Heart left ventricle (tissue), 13 donors: ENCODE measurements at regions not wholly inside any gene's neighbourhood (a gene's known extent, or its start where the extent isn't known, plus 50 kb on each side); places are given as distances from the start of the nearest gene placed in this dataset.

Experiments used
- CTCF ChIP-seq, 12 donors: fragments of 200-600 bp; sonication (generic) in 4 of 12; IDR thresholded peaks; one replicate each; pipeline versions ENCODE4 v1.5.0 to v1.8.0; 2018 to 2022; ENCODE audit warnings: antibody characterized with exemption in 12 of 12, mild to moderate bottlenecking in 5 of 12
- POLR2A ChIP-seq, 2 donors: fragments of 450-650 bp; IDR thresholded peaks; one replicate each; pipeline ENCODE4 v1.6.1; 2017; ENCODE audit warnings: antibody characterized with exemption in 2 of 2, mild to moderate bottlenecking in 2 of 2, moderate library complexity in 2 of 2
- donor health status: ischemic (EF 13 %, LVEDD 7.1; RV severe dilation, severe dysfunction).
- donor health status: DM: no; HTN: yes; CAD: no.
- donor health status: DM: no; HTN: no; CAD: no.
- donor health status: ischemic (EF 25% LVEDD 6.9; RV normal size, moderate dysfunction).
- donor health status: ischemic (EF 25% LVEDD 5.7; RV mildly dilated, moderate dysfunction).
- donor health status: ischemic (EF 35%, LVEDD 5.7; RV mildly dilated, moderate dysfunction).
- donor health status: nonischemic (EF 11% LVEDD 7.7; RV severe dilation, severe dysfunction).
- donor health status: DM: yes; HTN: yes; CAD: no.
- donor health status: PGD.
- donor health status: ischemic (EF 29% LVEDD 5.4; RV normal size, mild dysfunction).
- donor health status: nonischemic (EF 23%, LVEDD 6.1; RV moderate dilation, normal function).

- no peak for TF ChIP-seq CTCF (IDR thresholded peaks at IDR 0.05)
- TF ChIP-seq POLR2A (IDR thresholded peaks at IDR 0.05): no peak
These were observed 210.8 kb upstream of the SOX9 start for GRCh38 chr17:71910002-71910401.
